Thoracic aorta (tissue), 2 donors: ENCODE measurements at regions not wholly inside any gene's neighbourhood (a gene's known extent, or its start where the extent isn't known, plus 50 kb on each side); places are given as distances from the start of the nearest gene placed in this dataset.

Experiments used
- ATAC-seq: fragments of 150-250 bp; one replicate; pipeline ENCODE4 v1.8.0; 2017; ENCODE audit warnings: low read depth; ENCODE audit not compliant: insufficient number of reproducible peaks, low FRiP score
- DNase-seq: peaks from one replicate; pipeline ENCODE4 v3.0.0-alpha.2; 2020; ENCODE audit warnings: low spot score
- H3K27ac ChIP-seq, 2 donors: fragments of 200-600 bp; sonication (generic); 1 replicate in 1 of 2; 2 replicates in 1 of 2; pipeline ENCODE4 v1.5.1; 2016; ENCODE audit warnings: mild to moderate bottlenecking in 2 of 2, moderate library complexity in 2 of 2
- H3K27me3 ChIP-seq: fragments of 200-600 bp; sonication (generic); replicated peaks from 2 replicates; pipeline ENCODE4 v1.6.0; 2016; ENCODE audit warnings: mild to moderate bottlenecking; ENCODE audit not compliant: insufficient read depth
- H3K36me3 ChIP-seq: fragments of 200-600 bp; sonication (generic); one replicate; pipeline ENCODE4 v1.5.1; 2016
- H3K4me1 ChIP-seq, 2 donors: fragments of 200-600 bp; sonication (generic); 1 replicate in 1 of 2; 2 replicates in 1 of 2; pipeline versions ENCODE4 v1.5.1 to v1.6.0; 2016; ENCODE audit warnings: low read depth in 2 of 2, mild to moderate bottlenecking in 1 of 2; ENCODE audit not compliant: control insufficient read depth in 1 of 2
- H3K4me3 ChIP-seq: fragments of 200-600 bp; sonication (generic); 2 replicates; pipeline ENCODE4 v1.5.1; 2016; ENCODE audit warnings: mild to moderate bottlenecking
- H3K9me3 ChIP-seq: fragments of 200-600 bp; sonication (generic); 2 replicates; pipeline ENCODE4 v1.5.1; 2016
- TF ChIP-seq, protein P1 (sequence below): fragments of 200-600 bp; sonication (generic); IDR thresholded peaks from one replicate; pipeline ENCODE4 v1.5.1; 2019; ENCODE audit warnings: antibody characterized with exemption

DNA sequence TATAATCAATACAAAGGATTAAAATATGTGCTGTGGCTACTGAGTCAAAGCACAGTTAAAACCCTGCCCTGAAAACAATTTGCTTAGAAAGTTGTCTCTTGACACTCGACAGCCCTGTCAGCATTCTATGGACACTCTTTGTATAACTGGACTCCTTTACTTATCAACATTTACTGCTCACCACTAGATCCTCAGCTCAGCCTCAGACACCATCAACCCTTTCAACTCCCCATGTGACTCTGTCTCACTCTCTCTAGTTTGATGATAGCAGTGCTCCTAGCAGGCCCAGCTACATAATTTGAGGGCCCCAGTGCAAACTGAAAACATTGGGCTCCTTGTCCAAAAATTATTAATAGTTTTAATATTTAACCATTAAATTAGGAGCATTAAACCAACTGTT, 181.8 kb downstream of the TENT5A start:
- Histone ChIP-seq H3K27me3 (no peaks in the 10 kb centered on the region), H3K36me3 (no peaks in the 10 kb centered on the region), H3K4me1 (no peaks in the 10 kb centered on the region), H3K9me3 (no peaks in the 10 kb centered on the region), H3K27ac (no peak overlapping the region), H3K4me3 (no peak overlapping the region)
- TF ChIP-seq, protein P1, sequence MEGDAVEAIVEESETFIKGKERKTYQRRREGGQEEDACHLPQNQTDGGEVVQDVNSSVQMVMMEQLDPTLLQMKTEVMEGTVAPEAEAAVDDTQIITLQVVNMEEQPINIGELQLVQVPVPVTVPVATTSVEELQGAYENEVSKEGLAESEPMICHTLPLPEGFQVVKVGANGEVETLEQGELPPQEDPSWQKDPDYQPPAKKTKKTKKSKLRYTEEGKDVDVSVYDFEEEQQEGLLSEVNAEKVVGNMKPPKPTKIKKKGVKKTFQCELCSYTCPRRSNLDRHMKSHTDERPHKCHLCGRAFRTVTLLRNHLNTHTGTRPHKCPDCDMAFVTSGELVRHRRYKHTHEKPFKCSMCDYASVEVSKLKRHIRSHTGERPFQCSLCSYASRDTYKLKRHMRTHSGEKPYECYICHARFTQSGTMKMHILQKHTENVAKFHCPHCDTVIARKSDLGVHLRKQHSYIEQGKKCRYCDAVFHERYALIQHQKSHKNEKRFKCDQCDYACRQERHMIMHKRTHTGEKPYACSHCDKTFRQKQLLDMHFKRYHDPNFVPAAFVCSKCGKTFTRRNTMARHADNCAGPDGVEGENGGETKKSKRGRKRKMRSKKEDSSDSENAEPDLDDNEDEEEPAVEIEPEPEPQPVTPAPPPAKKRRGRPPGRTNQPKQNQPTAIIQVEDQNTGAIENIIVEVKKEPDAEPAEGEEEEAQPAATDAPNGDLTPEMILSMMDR: no peak
- no peak for ATAC-seq
- DNase-seq: no peak

DNA sequence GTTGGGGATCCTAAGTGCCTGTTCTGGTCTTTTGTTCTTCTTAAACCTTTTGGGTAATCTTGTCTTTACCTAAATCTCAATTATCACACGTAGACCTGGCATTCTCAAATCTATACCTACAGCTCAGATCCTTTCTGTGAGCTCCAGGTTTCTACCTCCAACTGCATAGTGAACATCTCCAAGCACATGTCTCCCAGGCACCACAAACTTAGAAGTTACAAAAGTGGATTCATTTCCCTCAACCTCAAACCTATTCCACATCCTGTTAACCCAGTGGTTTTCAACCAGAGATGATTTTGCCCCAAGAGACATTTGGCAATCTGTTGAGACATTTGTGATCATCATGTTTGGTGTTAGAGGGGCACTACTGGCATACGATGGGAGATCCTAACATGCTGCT, 183.5 kb downstream of the TENT5A start:
- no peaks in the 10 kb centered on the region for H3K4me1 ChIP-seq
- ATAC-seq (no peak), DNase-seq (no peak)
- TF ChIP-seq, protein P1: no peak
- no peaks in the 10 kb centered on the region for H3K27me3 ChIP-seq
- no peaks in the 10 kb centered on the region for H3K36me3 ChIP-seq
- no peak overlapping the region for H3K27ac ChIP-seq
- H3K9me3 ChIP-seq: no peaks in the 10 kb centered on the region
- no peak overlapping the region for H3K4me3 ChIP-seq

DNA sequence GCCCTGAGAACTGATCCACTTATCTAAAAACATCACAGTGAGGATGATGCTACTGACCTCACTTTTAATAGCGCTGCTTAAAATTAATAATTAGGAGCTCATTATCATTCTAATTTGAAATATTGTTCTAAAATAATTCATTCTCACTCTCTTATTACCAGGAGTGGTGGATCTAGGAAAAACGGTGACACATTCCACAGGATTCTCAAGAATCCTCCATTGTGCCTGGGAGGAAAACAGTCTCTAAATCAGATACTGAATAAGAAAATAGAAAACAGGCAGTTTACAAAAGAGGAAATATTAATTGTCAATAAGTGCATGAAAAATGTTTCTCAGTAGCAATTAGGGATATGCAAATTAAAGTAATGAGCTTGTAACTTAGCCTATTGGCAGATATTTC, 187.4 kb downstream of the TENT5A start:
- ATAC-seq (no peak), DNase-seq (no peak)
- no peak overlapping the region for H3K27ac ChIP-seq
- H3K4me3 ChIP-seq: no peak overlapping the region
- no peaks in the 10 kb centered on the region for H3K27me3 ChIP-seq
- H3K36me3 ChIP-seq: no peaks in the 10 kb centered on the region
- peaks cover 12 to 20% of the 10 kb centered on the region in 2 donors for H3K4me1 ChIP-seq
- no peaks in the 10 kb centered on the region for H3K9me3 ChIP-seq
- TF ChIP-seq, protein P1: no peak

DNA sequence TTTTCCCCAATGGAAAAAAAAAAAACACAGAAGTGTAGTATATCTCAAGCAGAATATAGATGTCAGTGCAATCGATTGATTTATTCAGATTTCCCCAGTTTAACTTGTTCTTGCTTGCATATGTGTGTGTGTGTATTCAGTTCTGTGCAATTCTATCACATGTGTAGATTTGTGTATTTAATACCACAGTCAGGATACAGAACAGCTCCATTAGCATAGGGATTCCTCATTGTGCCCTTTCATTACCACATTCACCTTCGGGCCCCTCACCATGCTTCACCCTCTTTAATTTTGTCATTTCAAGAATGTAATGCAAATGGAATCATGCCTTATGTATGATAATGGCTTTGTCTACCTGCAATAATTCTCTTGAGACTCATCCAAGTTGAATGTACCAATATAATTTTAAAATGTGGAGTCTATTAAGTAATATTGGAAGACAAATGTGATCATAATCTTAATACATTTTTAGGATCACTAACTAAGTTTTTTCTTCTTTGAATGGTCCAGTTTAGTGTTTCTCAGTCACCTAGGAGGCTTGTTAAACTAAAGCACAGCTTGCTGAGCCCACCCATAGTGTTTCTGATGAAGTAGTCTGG, 187.9 kb downstream of the TENT5A start:
- H3K36me3 ChIP-seq: no peaks in the 10 kb centered on the region
- TF ChIP-seq, protein P1: no peak

DNA sequence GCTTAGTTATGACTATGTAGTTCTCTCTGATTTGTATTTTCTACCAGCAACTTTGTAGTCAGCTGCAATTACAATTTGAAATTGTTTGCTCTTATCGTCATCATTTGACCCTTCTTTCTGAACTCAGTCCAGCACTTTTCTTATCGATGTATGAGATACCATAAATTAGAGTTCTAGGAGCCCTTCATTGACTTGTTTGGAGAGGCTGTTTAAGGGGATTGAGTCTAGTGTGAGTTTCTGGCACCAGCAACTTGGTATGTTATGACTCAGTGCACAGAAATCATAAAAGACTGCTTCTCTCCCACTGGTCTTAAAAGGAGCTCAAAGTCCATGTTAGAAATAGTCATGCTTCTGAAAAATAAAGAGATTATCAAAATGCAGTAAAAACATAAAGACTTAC, 190.3 kb downstream of the TENT5A start:
- Histone ChIP-seq H3K36me3 (no peaks in the 10 kb centered on the region), H3K9me3 (no peaks in the 10 kb centered on the region), H3K4me3 (peak overlapping the region; percentile 56), H3K27ac (peak overlapping the region; percentile 49 to 72), H3K27me3 (no peaks in the 10 kb centered on the region), H3K4me1 (peaks cover 12 to 20% of the 10 kb centered on the region in 2 donors)
- TF ChIP-seq, protein P1: no peak
- DNase-seq: no peak
- ATAC-seq: peak; percentile 92

More for the DNA sequence above, 187.9 kb downstream of the TENT5A start:
- Histone ChIP-seq H3K4me3 (no peak overlapping the region), H3K4me1 (peaks cover 12 to 20% of the 10 kb centered on the region in 2 donors), H3K27ac (no peak overlapping the region), H3K27me3 (no peaks in the 10 kb centered on the region), H3K9me3 (no peaks in the 10 kb centered on the region)
- DNase-seq (no peak), ATAC-seq (no peak)
